Kidney epithelial cell (primary cell): ENCODE measurements at regions not wholly inside any gene's neighbourhood (a gene's known extent, or its start where the extent isn't known, plus 50 kb on each side); places are given as distances from the start of the nearest gene placed in this dataset.

Experiments used
- DNase-seq: peaks from one replicate; pipeline ENCODE4 v3.0.0-alpha.2; 2010; ENCODE audit warnings: low read depth
- H3K27me3 ChIP-seq: 2 replicates; pipeline ENCODE4 v1.6.0; 2011; ENCODE audit warnings: low read length; ENCODE audit not compliant: control insufficient read depth, insufficient read depth
- H3K36me3 ChIP-seq: 2 replicates; pipeline ENCODE4 v1.5.1; 2011; ENCODE audit warnings: low read length; ENCODE audit not compliant: control insufficient read depth, insufficient read depth
- H3K4me3 ChIP-seq: 2 replicates; pipeline ENCODE4 v1.5.1; 2011; ENCODE audit warnings: low read depth, mild to moderate bottlenecking, control low read depth, low read length
- CTCF ChIP-seq: IDR thresholded peaks from 2 replicates; pipeline ENCODE4 v1.5.1; 2011; ENCODE audit warnings: mild to moderate bottlenecking, moderate library complexity, low read length, control low read depth, inconsistent platforms; ENCODE audit not compliant: insufficient read depth, poor library complexity, severe bottlenecking

GRCh38 chr22:47435204-47435487 is 672.7 kb downstream of the TBC1D22A start:
- Histone ChIP-seq H3K36me3 (no peaks in the 10 kb centered on the region), H3K27me3 (no peaks in the 10 kb centered on the region), H3K4me3 (no peak overlapping the region)
- DNase-seq, result no peak
- TF ChIP-seq CTCF, result no peak

- Histone ChIP-seq H3K4me3 (no peak overlapping the region), H3K36me3 (no peaks in the 10 kb centered on the region), H3K27me3 (no peaks in the 10 kb centered on the region)
- TF ChIP-seq CTCF, result no peak
- DNase-seq, result no peak
Observed at GRCh38 chr22:47434336-47435203, 672.1 kb downstream of the TBC1D22A start.

- DNase-seq, result no peak
- Histone ChIP-seq H3K36me3 (no peaks in the 10 kb centered on the region), H3K4me3 (no peak overlapping the region), H3K27me3 (no peaks in the 10 kb centered on the region)
- no peak for TF ChIP-seq CTCF
Observed at GRCh38 chr22:47433627-47434026, 671.2 kb downstream of the TBC1D22A start.

GRCh38 chr22:47432683-47433082 is 670.2 kb downstream of the TBC1D22A start:
- H3K36me3 ChIP-seq, result no peaks in the 10 kb centered on the region
- H3K27me3 ChIP-seq, result no peaks in the 10 kb centered on the region
- TF ChIP-seq CTCF, result no peak
- DNase-seq, result no peak
- H3K4me3 ChIP-seq, result no peak overlapping the region

GRCh38 chr22:47423861-47424820 is 661.7 kb downstream of the TBC1D22A start:
- H3K27me3 ChIP-seq, result no peaks in the 10 kb centered on the region
- H3K4me3 ChIP-seq, result no peak overlapping the region
- TF ChIP-seq CTCF, result no peak
- no peak for DNase-seq
- no peaks in the 10 kb centered on the region for H3K36me3 ChIP-seq
